EL (cell line): ENCODE measurements at regions not wholly inside any gene's neighbourhood (a gene's known extent, or its start where the extent isn't known, plus 50 kb on each side); places are given as distances from the start of the nearest gene placed in this dataset.
"Not testable (repeated sequence)": the region's sequence is repeated elsewhere in the genome, so short reads cannot be mapped to it uniquely, and the experiment has no call there.

ENCODE experiments used
- DNase-seq: peaks from one replicate; pipeline ENCODE4 v3.0.0-alpha.2; 2016

DNA sequence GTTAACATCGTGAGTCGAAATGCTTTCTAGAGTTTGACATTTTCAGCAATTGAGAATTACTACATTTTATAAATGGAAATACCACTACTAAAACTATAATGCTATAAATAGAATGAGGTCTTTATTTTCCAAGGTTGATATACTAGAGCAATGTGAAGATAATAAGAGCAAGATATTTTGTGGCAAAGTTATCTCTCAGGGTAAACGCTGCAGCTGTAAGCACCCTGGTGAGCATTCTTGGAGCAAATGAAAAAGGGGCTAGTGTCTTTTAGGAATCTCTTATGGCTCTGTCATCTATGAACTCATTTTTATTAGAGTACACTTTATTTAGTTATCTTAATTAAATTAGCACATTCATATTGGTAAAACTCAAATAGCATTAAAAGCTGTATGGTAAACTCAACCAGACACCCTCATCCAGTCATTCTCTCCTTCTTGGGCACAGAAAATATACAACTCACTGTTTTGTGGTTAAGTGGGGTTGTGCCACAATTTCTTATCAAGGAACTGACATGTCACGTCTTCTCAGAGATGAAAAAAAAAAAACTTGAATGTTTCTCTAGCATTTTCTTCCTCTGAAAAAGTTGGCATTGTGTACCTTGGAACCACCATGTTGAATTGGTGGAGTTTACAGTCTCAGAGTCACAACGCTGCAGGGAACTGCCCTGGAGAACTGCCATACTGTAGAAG, 289.5 kb upstream of the PFKP start:
- DNase-seq = no peak

- no peak for DNase-seq
Measured at GRCh38 chr10:2772816-2773631, 294.3 kb upstream of the PFKP start.

DNA sequence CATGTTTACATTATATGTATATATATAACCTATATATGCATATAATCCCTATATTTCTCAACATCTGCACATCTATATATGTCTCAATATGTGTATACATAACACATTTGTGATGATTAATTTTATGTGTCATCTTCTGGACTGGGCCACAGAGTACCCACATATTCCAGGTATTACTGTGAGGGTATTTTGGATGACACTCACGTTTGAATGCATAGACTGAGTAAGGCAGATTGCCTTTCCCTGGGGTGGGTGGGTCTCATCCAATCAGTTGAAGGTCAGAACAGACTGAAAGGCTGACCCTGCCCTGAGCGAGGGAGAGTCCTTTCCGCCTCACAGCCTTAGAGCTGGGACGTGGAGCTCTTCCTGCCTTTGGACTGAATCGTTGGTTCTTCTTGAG, 295.2 kb upstream of the PFKP start:
- no peak for DNase-seq

DNA sequence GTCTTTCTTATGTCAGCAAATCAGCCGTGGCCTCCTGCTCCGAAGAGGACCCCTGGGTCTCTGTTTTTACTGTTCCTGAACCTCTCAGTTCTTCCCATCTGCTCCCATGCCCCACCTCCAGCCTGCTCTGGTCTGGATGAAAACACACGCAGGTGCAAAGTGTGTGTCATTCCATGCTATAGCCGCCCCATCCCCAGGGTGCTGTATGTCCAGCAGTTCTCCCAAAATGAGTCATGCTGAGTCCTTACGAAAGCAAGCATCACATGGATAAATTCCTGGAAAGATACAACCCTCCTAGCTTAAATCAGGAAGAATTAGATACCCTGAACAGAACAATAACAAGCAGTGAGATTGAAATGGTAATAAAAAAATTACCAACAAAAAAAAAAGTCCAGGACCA, 300.1 kb upstream of the PFKP start:
- not testable (repeated sequence) for DNase-seq

DNA sequence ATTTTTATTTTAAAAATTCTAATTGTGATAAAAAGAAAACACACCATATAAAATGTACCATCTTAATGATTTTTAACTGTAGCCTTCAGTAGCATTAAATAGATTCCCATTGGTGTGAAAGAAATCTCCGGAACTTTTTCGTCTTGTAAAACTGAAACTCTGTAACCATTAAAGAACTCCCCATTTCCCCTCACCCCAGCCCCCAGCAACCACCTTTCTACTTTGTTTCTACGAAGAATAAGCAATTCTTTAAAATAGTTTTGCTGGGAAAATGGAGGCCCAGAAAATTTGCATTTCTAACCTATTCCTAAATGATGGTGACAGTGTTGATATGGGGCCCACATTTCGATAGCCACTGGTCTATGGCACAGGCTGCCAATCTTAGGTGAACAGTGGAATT, 305.4 kb upstream of the PFKP start:
- no peak for DNase-seq

- DNase-seq = no peak
Measured at GRCh38 chr10:2761311-2761710, 306.0 kb upstream of the PFKP start.

DNA sequence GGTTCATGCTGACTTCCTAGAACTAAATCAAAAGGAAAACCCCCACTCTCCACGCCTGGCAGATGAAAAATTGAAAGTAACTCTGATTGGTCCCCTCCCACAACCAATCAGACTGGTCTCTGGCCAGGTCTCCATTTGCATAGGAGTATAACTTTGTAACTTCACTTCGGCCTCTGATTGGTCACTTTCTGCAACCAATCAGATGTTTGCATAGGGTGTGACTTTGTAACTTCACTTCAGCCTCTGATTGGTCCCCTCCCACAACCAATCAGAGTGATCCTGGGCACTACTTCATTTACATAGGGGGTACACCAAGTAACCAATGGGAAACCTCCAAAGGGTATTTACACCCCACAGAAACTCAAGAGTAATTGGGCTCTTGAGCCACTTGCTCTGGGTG, 306.6 kb upstream of the PFKP start:
- DNase-seq = no peak

GRCh38 chr10:2759233-2759632, 308.1 kb upstream of the PFKP start:
- DNase-seq = no peak

GRCh38 chr10:2754943-2755342, 312.4 kb upstream of the PFKP start:
- DNase-seq = no peak

DNA sequence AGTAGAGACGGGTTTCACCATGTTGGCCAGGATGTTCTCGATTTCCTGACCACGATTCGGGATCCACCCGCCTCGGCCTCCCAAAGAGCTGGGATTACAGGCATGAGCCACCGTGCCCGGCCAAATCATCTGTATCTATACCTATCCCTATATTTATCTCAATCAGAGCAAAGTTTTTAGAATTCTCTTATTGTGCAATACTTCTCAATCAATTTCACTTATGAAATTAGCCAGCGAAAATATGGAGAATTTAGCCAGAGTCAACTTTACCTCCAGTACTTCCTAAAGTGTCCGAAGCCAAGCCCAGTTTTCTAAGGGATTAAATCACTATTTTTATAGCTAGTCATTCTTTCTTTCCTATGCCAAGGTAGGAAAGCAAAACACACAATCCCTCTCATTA, 319.1 kb upstream of the PFKP start:
- no peak for DNase-seq

DNA sequence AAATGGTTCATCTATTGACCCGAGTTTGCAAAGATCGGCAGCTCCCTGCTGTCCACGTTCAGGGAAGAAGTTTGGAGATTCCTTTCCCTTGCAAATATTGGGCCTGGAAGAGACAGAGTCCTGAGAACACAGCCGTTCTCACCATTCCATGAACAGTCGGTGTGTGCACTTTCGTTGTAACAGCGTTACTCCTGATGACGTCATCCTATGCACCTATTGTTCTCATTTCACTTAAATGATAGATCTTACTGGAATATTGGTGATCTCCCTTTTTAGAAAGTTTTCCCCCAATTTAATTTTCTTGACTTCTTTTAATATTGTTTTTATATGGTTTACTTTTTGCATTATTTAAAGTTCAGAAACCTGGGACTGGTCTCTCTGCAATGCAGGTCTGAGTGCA, 320.7 kb upstream of the PFKP start:
- DNase-seq = no peak

DNA sequence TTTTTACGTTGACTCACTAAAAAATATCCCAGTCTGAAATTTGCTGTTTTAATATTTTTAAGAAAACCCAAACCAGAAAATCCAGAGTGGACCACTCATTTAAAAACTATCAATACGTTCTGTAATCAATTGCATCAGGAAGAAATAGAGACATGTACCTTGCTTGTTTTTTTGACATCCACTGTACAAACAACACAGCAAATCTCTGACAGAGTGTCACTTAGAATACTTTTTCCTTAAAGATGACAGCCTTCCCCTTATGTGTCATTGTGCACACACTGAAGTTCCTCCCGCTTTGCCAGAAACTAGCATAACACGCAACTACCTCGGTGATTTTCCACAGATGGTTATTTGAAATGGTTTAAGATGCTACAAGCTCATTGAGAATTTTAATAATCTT, 321.7 kb upstream of the PFKP start:
- DNase-seq = no peak

DNA sequence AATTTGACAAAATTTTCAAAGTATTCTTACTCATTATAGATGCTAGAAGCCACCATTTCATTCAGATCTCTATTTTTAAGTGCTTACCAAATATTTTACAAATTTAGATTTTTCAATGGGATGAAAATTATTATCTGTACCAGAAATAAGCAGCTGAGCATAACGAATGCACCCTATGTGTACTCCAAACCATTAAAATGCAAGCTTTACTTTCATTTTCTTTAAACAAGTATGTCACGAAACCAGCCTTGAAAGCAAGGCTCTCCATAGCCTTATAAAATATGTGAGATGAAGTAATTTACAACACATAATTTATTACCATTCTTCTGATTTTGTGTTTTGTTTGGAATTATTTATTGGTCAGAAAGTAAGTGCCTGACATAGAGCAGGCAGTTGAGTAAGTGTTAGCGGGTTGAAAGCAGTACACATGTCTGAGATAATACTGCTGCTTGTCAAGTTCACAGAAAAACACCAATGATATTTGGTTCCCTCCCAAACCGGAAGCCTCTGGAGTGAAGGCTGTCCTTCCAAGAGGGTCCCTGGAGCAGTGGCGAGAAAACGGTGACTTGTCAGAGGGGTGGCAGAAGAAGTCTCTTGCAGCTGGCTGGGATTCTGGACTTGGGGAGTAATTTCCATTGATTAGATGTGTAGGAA, 322.7 kb upstream of the PFKP start:
- no peak for DNase-seq

- DNase-seq = no peak
Measured at GRCh38 chr10:2734603-2735002, 332.7 kb upstream of the PFKP start.

GRCh38 chr10:2733278-2733963, 333.9 kb upstream of the PFKP start:
- DNase-seq = no peak

- DNase-seq = no peak
Measured at GRCh38 chr10:2731940-2732339, 335.4 kb upstream of the PFKP start.

DNA sequence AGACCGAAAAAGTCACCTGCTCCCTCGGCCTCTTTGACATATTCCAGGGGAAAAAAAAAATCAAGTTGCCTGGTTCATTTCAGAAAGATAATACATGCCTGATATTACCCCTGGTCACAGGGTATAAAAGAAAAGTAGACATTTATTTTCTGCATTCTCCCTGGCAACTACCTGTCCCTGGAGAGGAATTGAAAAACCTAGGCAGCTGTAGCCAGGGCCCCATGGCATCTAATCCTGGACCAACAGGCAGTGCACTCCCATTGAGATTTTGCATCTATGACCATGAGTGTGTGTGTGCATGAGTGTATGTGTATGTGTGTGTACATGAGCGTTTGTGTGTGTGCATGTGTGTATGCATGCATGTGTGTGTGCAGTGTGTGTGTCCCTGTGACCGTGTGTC, 338.2 kb upstream of the PFKP start:
- DNase-seq = no peak

GRCh38 chr10:2728087-2728486, 339.3 kb upstream of the PFKP start:
- DNase-seq = no peak

DNA sequence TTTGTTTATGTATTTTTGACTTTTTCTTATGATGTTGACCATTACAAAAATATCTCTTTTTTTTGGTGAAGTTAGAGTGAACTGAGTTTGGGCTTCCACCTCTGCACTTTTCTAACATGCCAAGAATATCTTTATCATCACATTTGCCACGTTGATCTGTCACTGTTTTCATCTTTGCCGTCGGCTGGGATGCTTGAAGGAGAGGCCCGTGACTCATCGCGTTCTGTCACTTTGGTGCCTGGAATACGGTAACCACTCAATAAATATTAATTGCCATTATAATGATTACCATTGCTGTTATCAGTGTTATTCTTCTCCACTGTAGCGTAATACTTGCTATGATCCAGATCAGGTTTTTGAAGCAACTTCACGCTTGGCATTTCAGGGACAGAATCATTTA, 350.8 kb upstream of the PFKP start:
- DNase-seq = no peak

GRCh38 chr10:2714597-2714996, 352.8 kb upstream of the PFKP start:
- no peak for DNase-seq

- no peak for DNase-seq
Measured at GRCh38 chr10:2703953-2704352, 363.4 kb upstream of the PFKP start.

DNA sequence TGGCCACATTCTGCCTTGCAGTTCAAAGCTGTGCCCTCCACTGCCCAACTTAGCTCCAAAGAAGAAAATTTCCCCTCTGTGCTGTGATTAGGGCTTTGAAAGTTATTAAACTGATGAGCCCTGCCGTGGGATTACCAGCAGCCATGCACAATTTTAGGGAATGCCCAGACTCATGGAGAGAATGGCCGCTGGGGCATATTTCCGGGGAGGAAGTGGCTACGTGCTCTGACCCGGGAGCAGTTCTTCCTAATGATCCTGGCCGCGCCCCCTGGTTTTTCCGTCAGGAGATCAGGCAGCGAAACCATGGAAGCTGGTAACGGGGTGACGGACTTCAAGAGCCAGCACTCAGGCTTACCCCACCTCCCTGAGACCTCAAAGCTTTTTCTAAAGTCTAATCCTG, 365.5 kb upstream of the PFKP start:
- DNase-seq = no peak

DNA sequence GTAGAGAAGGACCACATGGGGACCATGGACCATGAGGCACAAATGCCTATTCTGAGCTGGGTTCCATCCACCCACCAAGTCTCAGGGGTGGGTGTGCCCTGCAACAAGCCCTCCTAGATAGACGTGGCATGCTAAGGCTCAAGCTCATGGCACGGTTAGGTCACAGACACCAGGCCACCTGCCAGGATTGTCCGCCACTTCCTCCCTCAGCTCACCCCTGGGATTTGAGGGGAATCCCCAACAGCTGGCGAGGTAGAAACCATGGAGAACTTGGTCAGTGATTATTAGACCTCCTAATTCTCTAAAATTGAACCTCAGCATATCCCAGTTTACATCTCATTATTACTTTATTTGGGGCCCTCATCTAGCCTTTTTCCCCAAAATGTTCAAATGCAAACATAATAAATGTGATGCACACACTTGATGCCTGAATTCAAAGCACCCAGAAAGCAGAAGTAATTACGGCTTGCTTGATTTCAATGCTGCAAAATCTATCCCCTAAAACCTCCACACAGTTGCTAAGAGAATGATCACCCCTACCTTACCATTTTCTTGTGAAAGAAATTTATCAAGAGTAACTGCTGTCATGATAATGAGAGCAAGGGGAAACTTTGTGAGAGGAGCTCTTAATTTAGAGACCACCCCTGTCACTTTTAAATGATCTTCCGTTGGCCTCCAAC, 366.6 kb upstream of the PFKP start:
- no peak for DNase-seq
